Inflammatory macrophage treated with lipopolysaccharide for 1 hour (primary cell): ENCODE measurements at regions not wholly inside any gene's neighbourhood (a gene's known extent, or its start where the extent isn't known, plus 50 kb on each side); places are given as distances from the start of the nearest gene placed in this dataset.
A peak's percentile ranks its signal among the peaks of the same experiment; 100 is the strongest.

ENCODE experiments used
- DNase-seq, 2 donors: peaks; one replicate each; pipeline ENCODE4 v3.0.0-alpha.2; 2020 to 2022

- DNase-seq: no peak
These were observed 171.8 kb downstream of the UBE2E3 start for GRCh38 chr2:181152226-181152625.

- no peak for DNase-seq
These were observed 172.3 kb downstream of the UBE2E3 start for GRCh38 chr2:181152701-181153100.

- DNase-seq: no peak
These were observed 173.5 kb downstream of the UBE2E3 start for GRCh38 chr2:181153886-181154285.

GRCh38 chr2:181157326-181157725 lies 176.9 kb downstream of the UBE2E3 start:
- no peak for DNase-seq

- DNase-seq: no peak
These were observed 178.0 kb downstream of the UBE2E3 start for GRCh38 chr2:181158427-181158826.

- no peak for DNase-seq
These were observed 181.2 kb downstream of the UBE2E3 start for GRCh38 chr2:181161615-181162014.

GRCh38 chr2:181163139-181163538 lies 182.7 kb downstream of the UBE2E3 start:
- no peak for DNase-seq

- DNase-seq: no peak
These were observed 183.3 kb downstream of the UBE2E3 start for GRCh38 chr2:181163691-181164090.

GRCh38 chr2:181164699-181165098 lies 184.3 kb downstream of the UBE2E3 start:
- peak in 1 of 2 donors; percentile 22 for DNase-seq

- DNase-seq: no peak
These were observed 184.9 kb downstream of the UBE2E3 start for GRCh38 chr2:181165199-181165868.

GRCh38 chr2:181169503-181169902 lies 189.1 kb downstream of the UBE2E3 start:
- DNase-seq: no peak

- DNase-seq: no peak
These were observed 189.9 kb downstream of the UBE2E3 start for GRCh38 chr2:181170256-181170655.

GRCh38 chr2:181172676-181173075 lies 192.3 kb downstream of the UBE2E3 start:
- DNase-seq: no peak

GRCh38 chr2:181174611-181175580 lies 194.5 kb downstream of the UBE2E3 start:
- DNase-seq: no peak

GRCh38 chr2:181176540-181176939 lies 196.1 kb downstream of the UBE2E3 start:
- DNase-seq: no peak

GRCh38 chr2:181177376-181177775 lies 197.0 kb downstream of the UBE2E3 start:
- DNase-seq: no peak

GRCh38 chr2:181178130-181178529 lies 197.7 kb downstream of the UBE2E3 start:
- DNase-seq: no peak

- DNase-seq: peak in 1 of 2 donors; percentile 47
These were observed 198.5 kb downstream of the UBE2E3 start for GRCh38 chr2:181178823-181179412.

GRCh38 chr2:181183878-181184542 lies 203.6 kb downstream of the UBE2E3 start:
- peak; percentile 13 to 33 for DNase-seq

- DNase-seq: peak; percentile 24 to 42
These were observed 205.0 kb downstream of the UBE2E3 start for GRCh38 chr2:181185421-181185820.

- no peak for DNase-seq
These were observed 205.5 kb downstream of the UBE2E3 start for GRCh38 chr2:181185948-181186347.

- no peak for DNase-seq
These were observed 208.2 kb downstream of the UBE2E3 start for GRCh38 chr2:181188605-181189004.

- no peak for DNase-seq
These were observed 209.5 kb downstream of the UBE2E3 start for GRCh38 chr2:181189951-181190350.
